ENCODE measurements at regions not wholly inside any gene's neighbourhood (a gene's known extent, or its start where the extent isn't known, plus 50 kb on each side); places are given as distances from the start of the nearest gene placed in this dataset.

GRCh38 chr11:92658733-92659132 lies 310.7 kb upstream of the MTNR1B start:
- Histone ChIP-seq H3K4me2 (ENCODE audit: insufficient read depth, insufficient read length, low read length) (no peak overlapping the region), H3K27me3 (ENCODE audit: insufficient read depth, low read length) (no peaks in the 10 kb centered on the region), H3K56ac (ENCODE audit: insufficient read length, low read depth, low read length) (no peak overlapping the region), H2BK120ac (ENCODE audit: low read depth, low read length, poor library complexity, severe bottlenecking) (no peak overlapping the region), H2AFZ (ENCODE audit: low read length) (no peak overlapping the region), H3T11ph (ENCODE audit: low read length) (no peak overlapping the region), H3K23me2 (ENCODE audit: insufficient read length, low read depth, low read length, poor library complexity, severe bottlenecking) (no peaks in the 10 kb centered on the region), H2BK5ac (ENCODE audit: insufficient read length, low read length) (no peak overlapping the region), H3K27ac (ENCODE audit: insufficient read length, low read depth, low read length) (no peak overlapping the region), H4K91ac (ENCODE audit: insufficient read length, low read depth, low read length) (no peak overlapping the region), H3K23ac (ENCODE audit: insufficient read length, low read depth, low read length) (no peak overlapping the region), H4K20me1 (ENCODE audit: control insufficient read depth, insufficient read depth, insufficient read length) (no peaks in the 10 kb centered on the region), H3K4ac (ENCODE audit: low read depth, low read length) (no peak overlapping the region), H2BK12ac (ENCODE audit: insufficient read length, low read depth, low read length) (no peak overlapping the region), H2AK5ac (ENCODE audit: insufficient read length, low read length) (no peak overlapping the region), H3K9me3 (ENCODE audit: control insufficient read depth, low read depth, low read length) (no peaks in the 10 kb centered on the region), H3K9ac (ENCODE audit: extremely low read depth, insufficient read length, low read length) (no peak overlapping the region), H3K14ac (ENCODE audit: insufficient read depth, low read length) (no peak overlapping the region), H2BK20ac (ENCODE audit: low read depth, low read length, poor library complexity, severe bottlenecking) (no peak overlapping the region), H3K4me1 (ENCODE audit: insufficient read depth, low read length) (peaks cover 4% of the 10 kb centered on the region; the same call in 1 of the 2 replicates), H4K5ac (ENCODE audit: insufficient read length, low read depth, low read length) (no peak overlapping the region), H2BK15ac (ENCODE audit: low read depth, low read length) (no peak overlapping the region), H3K79me2 (ENCODE audit: insufficient read depth, low read length) (no peaks in the 10 kb centered on the region), H3K18ac (ENCODE audit: insufficient read length, low read depth, low read length) (no peak overlapping the region), H3K79me1 (ENCODE audit: insufficient read depth, low read depth, low read length, poor library complexity, severe bottlenecking) (no peaks in the 10 kb centered on the region), H4K8ac (replicated peaks; ENCODE audit: insufficient read length, low read depth, low read length) (no peak overlapping the region)
- no CpG with 5 or more reads among the region's 2 CpGs for WGBS (ENCODE audit: extremely low coverage, insufficient read length, low lambda C conversion rate)
- TF ChIP-seq CTCF (conservative IDR thresholded peaks at IDR 0.05): no peak
- Mint-ChIP-seq H3K36me3 (ENCODE audit: insufficient read depth in 1 of 3, low read depth in 3 of 3) (no peaks in the 10 kb centered on the region), H3K9me3 (no peaks in the 10 kb centered on the region), H3K27ac (no peak overlapping the region), H3K4me3 (no peak overlapping the region), H3K4me1 (peaks cover 5% of the 10 kb centered on the region in 2 experiments; a peak in 3 of 4 replicates), H3K27me3 (ENCODE audit: low read depth) (no peaks in the 10 kb centered on the region)
- no peak for DNase-seq
